Mesendoderm (in vitro differentiated cells): ENCODE measurements at regions not wholly inside any gene's neighbourhood (a gene's known extent, or its start where the extent isn't known, plus 50 kb on each side); places are given as distances from the start of the nearest gene placed in this dataset.

Source experiments
- DNase-seq: peaks from one replicate; pipeline ENCODE4 v3.0.0; 2013
- H2AK5ac ChIP-seq: 2 replicates; pipeline ENCODE4 v1.6.1; 2013; ENCODE audit warnings: low read length, inconsistent platforms
- H2BK120ac ChIP-seq: 2 replicates; pipeline ENCODE4 v1.6.1; 2013; ENCODE audit warnings: low read depth, mild to moderate bottlenecking, low read length, moderate library complexity, mixed read lengths
- H2BK15ac ChIP-seq: replicated peaks from 2 replicates; pipeline ENCODE4 v1.6.1; 2013; ENCODE audit warnings: low read depth, mild to moderate bottlenecking, moderate library complexity
- H2BK5ac ChIP-seq: 2 replicates; pipeline ENCODE4 v1.6.1; 2013; ENCODE audit warnings: low read length, inconsistent platforms
- H3K18ac ChIP-seq: 2 replicates; pipeline ENCODE4 v1.6.1; 2013; ENCODE audit warnings: mild to moderate bottlenecking, low read length, mixed read lengths
- H3K23ac ChIP-seq: one replicate; pipeline ENCODE4 v1.6.1; 2013; ENCODE audit warnings: low read length
- H3K27ac ChIP-seq: 2 replicates; pipeline ENCODE4 v1.5.1; 2013; ENCODE audit warnings: low read depth, mild to moderate bottlenecking, inconsistent platforms, low read length, moderate library complexity
- H3K27me3 ChIP-seq: 2 replicates; pipeline ENCODE4 v1.6.1; 2013; ENCODE audit warnings: low read length, control low read depth, mild to moderate bottlenecking, inconsistent platforms; ENCODE audit not compliant: insufficient read depth, poor library complexity
- H3K36me3 ChIP-seq: 2 replicates; pipeline ENCODE4 v1.6.1; 2013; ENCODE audit warnings: low read length, inconsistent platforms; ENCODE audit not compliant: control insufficient read depth, insufficient read depth
- H3K4ac ChIP-seq: one replicate; pipeline ENCODE4 v1.6.1; 2013; ENCODE audit warnings: low read depth, mild to moderate bottlenecking, low read length, moderate library complexity
- H3K4me1 ChIP-seq: 2 replicates; pipeline ENCODE4 v1.6.1; 2013; ENCODE audit warnings: low read depth, low read length, inconsistent platforms; ENCODE audit not compliant: control insufficient read depth
- H3K4me2 ChIP-seq: 2 replicates; pipeline ENCODE4 v1.6.1; 2013; ENCODE audit warnings: low read length
- H3K4me3 ChIP-seq: 2 replicates; pipeline ENCODE4 v1.5.1; 2013; ENCODE audit warnings: mild to moderate bottlenecking, low read length
- H3K56ac ChIP-seq: one replicate; pipeline ENCODE4 v1.6.1; 2013; ENCODE audit warnings: low read length
- H3K79me1 ChIP-seq: 2 replicates; pipeline ENCODE4 v1.6.1; 2013; ENCODE audit warnings: low read length, inconsistent platforms
- H3K79me2 ChIP-seq: 2 replicates; pipeline ENCODE4 v1.6.1; 2013; ENCODE audit warnings: mild to moderate bottlenecking, low read length; ENCODE audit not compliant: control insufficient read depth, insufficient read depth
- H3K9ac ChIP-seq: 2 replicates; pipeline ENCODE4 v1.6.1; 2013; ENCODE audit warnings: low read length, inconsistent platforms
- H4K5ac ChIP-seq: one replicate; pipeline ENCODE4 v1.6.1; 2013; ENCODE audit warnings: low read length
- H4K8ac ChIP-seq: one replicate; pipeline ENCODE4 v1.6.1; 2013; ENCODE audit warnings: low read depth, mild to moderate bottlenecking, control low read depth, low read length, moderate library complexity
- WGBS: extraction: QIAGEN DNeasy Blood & Tissue Kit; methylation state at CpG from one replicate; pipeline ENCODE4 v1.1.7; 2013; ENCODE audit warnings: low lambda C conversion rate, missing lambda C conversion rate; ENCODE audit not compliant: insufficient coverage; ENCODE audit errors: extremely low coverage; 5-methylcytosine and 5-hydroxymethylcytosine counted together

- no CpG with 5 or more reads among the region's 10 CpGs for WGBS
- Histone ChIP-seq H3K23ac (no peak overlapping the region), H2AK5ac (no peak overlapping the region), H3K79me1 (no peaks in the 10 kb centered on the region), H3K27me3 (no peaks in the 10 kb centered on the region), H3K79me2 (no peaks in the 10 kb centered on the region), H3K56ac (no peak overlapping the region), H3K9ac (no peak overlapping the region), H4K8ac (no peak overlapping the region), H3K4me1 (no peaks in the 10 kb centered on the region), H2BK15ac (no peak overlapping the region), H3K4me2 (no peak overlapping the region), H4K5ac (no peak overlapping the region), H3K27ac (no peak overlapping the region), H3K18ac (no peak overlapping the region), H2BK120ac (no peak overlapping the region), H3K4me3 (no peak overlapping the region), H3K4ac (no peak overlapping the region), H3K36me3 (no peaks in the 10 kb centered on the region), H2BK5ac (no peak overlapping the region)
- peak; percentile 35 for DNase-seq
Observed at GRCh38 chr19:31023038-31023437, 326.2 kb downstream of the TSHZ3 start.

DNA sequence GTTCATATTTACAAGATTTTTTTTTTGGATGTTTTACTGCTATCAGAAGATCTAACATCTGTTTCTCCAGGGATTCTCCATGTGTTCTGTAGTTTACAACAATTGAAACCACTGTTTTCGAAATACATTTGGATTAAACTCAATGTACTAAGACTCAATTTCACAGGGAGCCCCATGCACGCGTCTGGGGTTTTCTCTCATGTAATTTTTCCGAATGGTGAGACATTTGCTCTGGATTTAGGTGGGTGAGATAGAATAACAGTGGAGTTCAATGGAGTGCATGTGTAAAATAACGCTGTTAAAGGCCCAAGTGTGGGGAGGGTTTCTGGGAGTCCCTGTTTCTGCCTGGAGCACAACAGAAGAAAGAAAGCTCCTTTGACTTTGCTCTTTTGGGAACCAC is 330.3 kb downstream of the TSHZ3 start:
- no peak overlapping the region for H3K23ac ChIP-seq
- no peaks in the 10 kb centered on the region for H3K27me3 ChIP-seq
- H3K9ac ChIP-seq = no peak overlapping the region
- H3K56ac ChIP-seq = no peak overlapping the region
- H3K4me1 ChIP-seq = peaks cover 4% of the 10 kb centered on the region
- no peak overlapping the region for H2BK120ac ChIP-seq
- no peak overlapping the region for H3K27ac ChIP-seq
- no peaks in the 10 kb centered on the region for H3K79me1 ChIP-seq
- H2BK15ac ChIP-seq = no peak overlapping the region
- H3K36me3 ChIP-seq = no peaks in the 10 kb centered on the region
- H2AK5ac ChIP-seq = no peak overlapping the region
- H4K5ac ChIP-seq = no peak overlapping the region
- no peak overlapping the region for H3K4me3 ChIP-seq
- no peak overlapping the region for H4K8ac ChIP-seq
- no peak overlapping the region for H3K4ac ChIP-seq
- no peaks in the 10 kb centered on the region for H3K79me2 ChIP-seq
- no peak overlapping the region for H3K18ac ChIP-seq
- H2BK5ac ChIP-seq = no peak overlapping the region
- DNase-seq = no peak
- no peak overlapping the region for H3K4me2 ChIP-seq
- WGBS = no CpG with 5 or more reads among the region's 5 CpGs

DNA sequence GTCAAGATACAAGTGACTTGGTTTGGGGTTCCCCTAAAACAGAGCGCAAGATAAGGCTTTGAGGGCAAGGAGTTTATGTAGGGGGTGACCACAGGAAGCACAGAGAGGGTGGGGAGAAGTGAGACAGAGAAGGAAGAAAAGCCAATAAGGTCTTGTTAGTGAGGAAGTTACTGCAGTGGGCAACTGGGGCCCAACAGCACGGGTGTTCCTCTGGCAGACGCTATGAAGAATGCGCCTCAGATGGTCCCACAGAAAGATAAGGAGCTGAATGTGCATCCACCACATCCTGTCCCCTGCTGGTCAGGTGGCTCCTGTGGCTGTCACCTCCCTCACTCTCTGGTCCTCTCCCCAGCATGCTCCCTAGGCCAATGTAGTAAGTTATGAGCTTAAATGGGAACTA is 333.5 kb downstream of the TSHZ3 start:
- no peak overlapping the region for H2BK120ac ChIP-seq
- peaks cover 4% of the 10 kb centered on the region for H3K4me1 ChIP-seq
- H3K27me3 ChIP-seq = no peaks in the 10 kb centered on the region
- H3K4me2 ChIP-seq = no peak overlapping the region
- H3K4ac ChIP-seq = no peak overlapping the region
- no peak overlapping the region for H2BK15ac ChIP-seq
- no peak overlapping the region for H3K27ac ChIP-seq
- no peak overlapping the region for H3K9ac ChIP-seq
- no peak overlapping the region for H3K56ac ChIP-seq
- H3K79me1 ChIP-seq = no peaks in the 10 kb centered on the region
- no peak overlapping the region for H4K5ac ChIP-seq
- H3K23ac ChIP-seq = no peak overlapping the region
- WGBS = no CpG with 5 or more reads among the region's 4 CpGs
- no peaks in the 10 kb centered on the region for H3K36me3 ChIP-seq
- no peak overlapping the region for H3K4me3 ChIP-seq
- H3K79me2 ChIP-seq = no peaks in the 10 kb centered on the region
- H2BK5ac ChIP-seq = no peak overlapping the region
- no peak overlapping the region for H4K8ac ChIP-seq
- H2AK5ac ChIP-seq = no peak overlapping the region
- DNase-seq = peak; percentile 65
- H3K18ac ChIP-seq = no peak overlapping the region

DNA sequence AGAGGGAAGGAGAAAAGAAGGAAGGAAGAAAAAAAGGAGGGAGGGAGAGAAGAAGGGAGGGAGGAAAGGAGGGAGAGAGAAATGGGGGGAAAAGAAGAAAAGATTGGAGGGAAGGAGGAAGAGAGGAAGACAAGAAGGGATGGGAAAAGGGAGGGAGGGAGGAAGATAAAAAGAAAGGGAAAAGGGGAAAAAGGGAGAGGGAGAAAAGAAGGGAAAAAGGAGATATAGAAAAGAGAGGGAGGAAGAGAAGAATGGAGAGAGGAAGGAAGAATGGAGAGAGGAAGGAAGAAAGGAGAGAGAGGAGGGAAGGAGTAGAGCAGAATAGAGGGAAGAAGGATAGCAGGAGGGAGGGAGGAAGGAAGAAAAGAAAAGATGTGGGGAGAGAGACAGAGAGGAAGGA is 334.6 kb downstream of the TSHZ3 start:
- H3K18ac ChIP-seq = no peak overlapping the region
- DNase-seq = no peak
- no peaks in the 10 kb centered on the region for H3K36me3 ChIP-seq

DNA sequence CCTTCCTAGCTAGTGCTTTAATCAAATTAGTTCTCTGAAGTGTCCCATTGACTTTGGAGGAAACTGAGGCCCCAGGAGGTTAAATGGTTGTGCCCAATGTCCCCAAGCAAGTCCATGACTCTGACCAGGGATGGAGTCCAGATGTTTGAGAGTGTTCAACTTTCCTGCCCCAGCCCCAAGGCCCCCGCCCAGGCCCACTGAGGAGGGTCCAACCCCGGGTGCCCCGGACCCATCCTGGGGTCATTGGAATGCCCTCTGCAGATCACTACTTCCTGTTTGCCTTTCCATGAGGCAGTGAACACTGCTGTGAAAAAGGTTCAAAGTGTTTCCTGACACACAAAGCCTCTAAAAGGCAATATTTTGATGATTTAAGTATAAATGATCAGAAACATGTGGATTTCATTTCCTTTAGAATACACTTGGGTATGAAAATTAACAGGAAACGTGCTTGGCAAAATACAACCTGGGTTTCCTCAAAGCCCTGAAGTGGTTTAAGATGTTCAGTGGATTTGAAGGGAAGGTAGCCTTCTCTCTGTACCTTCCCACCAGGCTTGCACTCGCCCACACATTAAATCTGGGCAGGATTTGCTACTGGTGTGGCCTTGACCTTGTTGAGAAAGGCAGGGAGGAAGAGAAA is 335.7 kb downstream of the TSHZ3 start:
- Histone ChIP-seq H3K4me1 (peaks cover 4% of the 10 kb centered on the region), H3K27ac (no peak overlapping the region), H3K36me3 (no peaks in the 10 kb centered on the region), H2BK5ac (no peak overlapping the region), H3K79me1 (no peaks in the 10 kb centered on the region), H4K5ac (no peak overlapping the region), H3K56ac (no peak overlapping the region), H2BK120ac (no peak overlapping the region), H3K4me3 (no peak overlapping the region), H4K8ac (no peak overlapping the region), H3K23ac (no peak overlapping the region), H3K4me2 (no peak overlapping the region), H3K9ac (no peak overlapping the region), H2AK5ac (no peak overlapping the region), H3K79me2 (no peaks in the 10 kb centered on the region), H3K18ac (no peak overlapping the region), H3K4ac (no peak overlapping the region), H2BK15ac (no peak overlapping the region), H3K27me3 (no peaks in the 10 kb centered on the region)
- no CpG with 5 or more reads among the region's 5 CpGs for WGBS
- no peak for DNase-seq

More for the DNA sequence above, 334.6 kb downstream of the TSHZ3 start:
- no peak overlapping the region for H3K56ac ChIP-seq
- no peak overlapping the region for H3K9ac ChIP-seq
- H3K79me2 ChIP-seq = no peaks in the 10 kb centered on the region
- no peak overlapping the region for H4K8ac ChIP-seq
- H3K4me2 ChIP-seq = no peak overlapping the region
- H3K4me3 ChIP-seq = no peak overlapping the region
- H2BK5ac ChIP-seq = no peak overlapping the region
- H3K4me1 ChIP-seq = peaks cover 4% of the 10 kb centered on the region
- H4K5ac ChIP-seq = no peak overlapping the region
- no peaks in the 10 kb centered on the region for H3K79me1 ChIP-seq
- H2BK120ac ChIP-seq = no peak overlapping the region
- no peak overlapping the region for H3K27ac ChIP-seq
- no peak overlapping the region for H3K23ac ChIP-seq
- no peak overlapping the region for H2AK5ac ChIP-seq
- no peak overlapping the region for H2BK15ac ChIP-seq
- no peaks in the 10 kb centered on the region for H3K27me3 ChIP-seq
- H3K4ac ChIP-seq = no peak overlapping the region

DNA sequence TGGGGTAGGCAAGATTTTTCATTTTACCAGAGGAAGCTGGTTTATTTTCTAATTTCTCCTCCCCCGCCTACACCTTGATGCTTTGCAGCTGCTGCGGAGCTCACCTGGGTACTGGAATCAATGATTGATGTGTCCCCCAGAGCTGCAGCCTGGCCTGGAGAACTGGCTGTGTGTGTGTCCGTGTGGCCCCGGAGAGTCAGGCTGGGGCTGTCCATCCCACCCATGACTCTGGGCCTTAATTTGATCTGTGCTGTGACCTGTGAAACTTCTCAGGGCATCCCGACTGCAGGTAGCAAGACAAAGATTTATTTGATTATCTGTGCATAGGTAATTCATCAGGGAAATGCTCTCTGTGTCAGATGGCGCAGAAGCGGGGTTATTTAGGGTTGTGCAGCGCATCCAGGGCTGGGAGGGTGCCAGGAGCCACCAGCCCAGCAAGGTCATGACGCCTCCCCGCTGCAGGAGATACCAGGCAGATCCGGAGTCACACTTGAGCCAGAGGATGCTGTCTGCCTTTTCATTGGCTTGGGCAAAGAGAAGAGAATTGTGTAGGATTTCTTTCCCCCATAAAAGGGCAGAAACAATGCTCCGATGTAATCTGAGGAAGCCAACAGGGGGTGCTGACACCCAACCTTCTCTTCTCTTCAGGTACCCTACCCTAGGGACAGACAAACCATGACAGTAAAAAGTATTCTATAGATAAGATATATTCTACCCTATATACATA is 346.6 kb downstream of the TSHZ3 start:
- Histone ChIP-seq H3K79me2 (no peaks in the 10 kb centered on the region), H3K23ac (no peak overlapping the region), H3K79me1 (no peaks in the 10 kb centered on the region), H3K56ac (no peak overlapping the region), H2BK15ac (no peak overlapping the region), H2AK5ac (no peak overlapping the region), H3K9ac (no peak overlapping the region), H3K4ac (no peak overlapping the region), H3K27me3 (no peaks in the 10 kb centered on the region), H2BK5ac (no peak overlapping the region), H4K5ac (no peak overlapping the region), H2BK120ac (no peak overlapping the region), H3K27ac (no peak overlapping the region), H3K4me3 (no peak overlapping the region), H3K18ac (no peak overlapping the region), H3K4me1 (no peaks in the 10 kb centered on the region), H3K36me3 (no peaks in the 10 kb centered on the region), H3K4me2 (no peak overlapping the region), H4K8ac (no peak overlapping the region)
- WGBS = no CpG with 5 or more reads among the region's 12 CpGs
- peak; percentile 21 for DNase-seq
